GM18498 (cell line): ENCODE measurements at regions not wholly inside any gene's neighbourhood (a gene's known extent, or its start where the extent isn't known, plus 50 kb on each side); places are given as distances from the start of the nearest gene placed in this dataset.
"Not testable (repeated sequence)": the region's sequence is repeated elsewhere in the genome, so short reads cannot be mapped to it uniquely, and the experiment has no call there.

Experiments
- ATAC-seq: cut with Tn5 transposase; IDR thresholded peaks from one replicate; pipeline ENCODE4 v1.9.1; 2021; ENCODE audit warnings: mild to moderate bottlenecking, moderate library complexity; ENCODE audit not compliant: unreplicated experiment

DNA sequence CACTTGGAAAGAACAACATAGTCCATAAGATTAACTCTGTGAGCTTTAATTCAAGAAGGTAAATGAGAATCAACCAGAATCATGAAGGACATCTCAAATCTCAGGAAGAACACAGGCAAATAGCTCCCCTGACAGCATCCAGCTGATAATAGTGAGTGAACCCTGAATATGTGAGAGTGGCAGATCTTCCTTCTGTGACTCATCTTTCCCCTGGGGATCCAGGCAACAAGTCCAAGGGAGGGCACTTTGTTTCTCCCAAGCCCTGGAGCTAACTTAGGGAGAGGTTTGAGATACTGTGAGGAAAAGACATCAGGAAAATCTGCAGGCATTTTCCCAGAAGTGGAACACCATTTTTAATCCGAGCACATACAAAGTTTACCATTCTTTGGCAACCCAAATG is 763.9 kb upstream of the MGAT4C start:
- ATAC-seq, result no peak

DNA sequence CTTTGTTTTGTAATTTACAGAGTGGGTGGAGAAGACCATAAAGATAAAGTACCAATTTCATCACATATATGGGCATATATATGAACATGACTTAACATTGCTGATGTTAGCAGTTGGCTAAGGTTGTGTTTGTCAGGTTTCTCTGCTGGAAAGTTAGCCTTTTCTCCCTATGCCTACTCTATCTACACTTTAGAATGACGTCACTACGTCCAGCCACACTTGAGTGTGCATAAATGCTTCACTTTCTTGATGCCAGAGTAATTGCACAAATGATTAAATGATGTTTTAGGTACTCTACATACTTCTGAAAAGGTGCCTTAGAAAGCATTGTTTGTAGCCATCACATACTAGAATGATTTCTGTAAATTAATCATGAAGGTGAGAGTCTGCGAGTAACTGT is 759.2 kb upstream of the MGAT4C start:
- no peak for ATAC-seq

DNA sequence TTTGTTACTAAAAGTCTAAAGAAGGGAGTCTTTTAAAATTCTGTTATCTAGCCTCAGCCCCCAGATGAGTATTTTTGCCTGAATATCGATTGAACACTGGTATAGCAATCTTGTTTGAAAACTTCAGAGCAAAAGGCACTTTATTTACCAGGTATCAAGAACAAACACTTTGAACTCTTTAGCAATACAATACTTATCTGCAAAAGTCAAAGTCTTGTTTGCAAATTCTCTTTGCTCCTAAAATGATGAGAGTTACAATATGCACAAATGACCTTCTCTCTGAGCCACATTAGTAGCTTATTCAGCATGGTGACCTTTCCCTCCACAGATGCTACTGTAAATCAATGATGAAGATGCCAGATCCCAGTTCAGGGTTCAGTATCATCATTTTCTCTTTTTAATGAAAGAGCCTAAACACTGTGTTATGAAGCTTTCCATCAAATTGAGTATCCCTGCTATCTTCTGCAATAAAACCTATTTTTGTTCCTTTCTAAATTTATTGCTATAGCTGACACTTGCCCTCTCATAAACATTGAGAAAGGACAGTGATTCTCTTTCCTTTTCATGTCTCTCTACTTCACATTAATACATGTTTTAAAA is 752.7 kb upstream of the MGAT4C start:
- ATAC-seq, result no peak

DNA sequence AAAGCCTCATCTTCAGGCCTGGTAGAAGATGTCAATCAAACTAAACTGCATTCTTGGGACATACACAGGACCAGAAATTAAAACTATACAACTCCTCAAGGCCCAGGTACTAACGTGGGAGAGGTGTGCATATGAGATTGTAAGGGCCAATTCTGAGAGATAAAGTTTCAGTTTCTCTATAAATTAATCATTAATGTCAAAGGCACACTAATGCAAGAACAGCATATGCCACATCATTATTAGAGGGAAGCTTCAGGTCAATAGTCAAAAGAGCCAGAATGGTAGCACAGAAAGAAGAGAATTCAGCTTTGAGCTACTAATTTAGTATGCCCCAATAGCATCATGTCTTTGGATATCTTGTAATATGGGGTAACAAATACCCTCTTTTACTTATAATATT is 744.9 kb upstream of the MGAT4C start:
- no peak for ATAC-seq

- ATAC-seq, result no peak
These were observed 729.1 kb upstream of the MGAT4C start for GRCh38 chr12:86985298-86985697.

DNA sequence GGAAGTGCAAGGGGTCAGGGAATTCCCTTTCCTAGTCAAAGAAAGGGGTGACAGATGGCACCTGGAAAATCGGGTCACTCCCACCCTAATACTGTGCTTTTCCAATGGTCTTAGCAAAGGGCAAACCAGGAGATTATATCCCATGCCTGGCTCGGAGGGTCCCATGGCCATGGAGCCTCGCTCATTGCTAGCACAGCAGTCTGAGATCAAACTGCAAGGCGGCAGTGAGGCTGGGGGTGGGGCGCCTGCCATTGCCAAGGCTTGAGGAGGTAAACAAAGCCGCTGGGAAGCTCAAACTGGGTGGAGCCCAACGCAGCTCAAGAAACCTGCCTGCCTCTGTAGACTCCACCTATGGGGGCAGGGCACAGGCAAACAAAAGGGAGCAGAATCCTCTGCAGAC is 714.4 kb upstream of the MGAT4C start:
- ATAC-seq, result not testable (repeated sequence)

DNA sequence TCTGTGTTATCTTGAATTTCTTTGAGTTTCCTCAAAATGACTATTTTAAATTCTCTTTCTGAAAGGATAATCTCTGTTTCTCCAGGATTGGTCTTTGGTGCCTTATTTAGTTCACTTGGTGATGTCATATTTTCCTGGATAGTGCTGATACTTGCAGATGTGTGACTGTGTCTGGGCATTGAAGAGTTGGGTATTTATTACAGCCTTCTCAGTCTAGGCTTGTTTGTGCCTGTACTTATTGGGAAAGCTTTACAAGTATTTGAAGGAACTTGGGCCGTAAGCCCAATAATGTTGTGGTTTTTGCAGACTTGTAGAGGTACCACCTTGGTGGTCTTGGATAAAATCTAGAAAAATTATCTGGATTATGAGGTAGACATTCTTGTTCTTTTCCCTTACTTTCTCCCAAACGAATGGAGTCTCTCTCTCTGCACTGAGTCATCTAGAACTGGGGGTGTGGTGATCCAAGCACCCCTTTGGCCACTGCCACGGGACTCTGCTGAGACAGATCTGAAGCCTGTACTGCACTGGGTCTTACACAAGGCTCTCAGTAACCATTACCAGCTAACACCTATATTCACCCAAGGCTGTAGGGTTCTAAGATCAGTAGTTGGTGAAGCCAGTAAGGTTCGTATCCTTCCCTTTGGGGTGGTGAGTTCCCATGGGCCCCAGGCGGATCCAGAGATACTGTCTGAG is 703.7 kb upstream of the MGAT4C start:
- no peak for ATAC-seq

DNA sequence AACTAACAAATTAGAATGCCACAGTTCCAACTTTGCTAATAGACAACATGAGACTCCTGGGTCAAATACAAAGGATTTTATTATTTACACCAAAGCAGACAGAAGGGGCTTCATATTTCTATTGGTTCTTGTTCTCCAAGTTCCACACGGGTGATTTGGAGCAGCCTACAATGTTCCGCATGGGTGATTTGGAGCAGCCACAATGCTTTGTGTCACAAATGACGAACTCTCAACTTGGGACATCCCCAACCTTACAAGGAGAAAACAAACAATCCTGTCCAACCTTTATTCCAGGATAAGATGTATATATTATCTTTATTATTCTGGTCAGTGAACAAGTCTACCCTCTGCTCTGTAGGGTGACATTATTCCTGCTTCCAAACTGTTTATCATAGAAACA is 694.3 kb upstream of the MGAT4C start:
- ATAC-seq, result no peak

DNA sequence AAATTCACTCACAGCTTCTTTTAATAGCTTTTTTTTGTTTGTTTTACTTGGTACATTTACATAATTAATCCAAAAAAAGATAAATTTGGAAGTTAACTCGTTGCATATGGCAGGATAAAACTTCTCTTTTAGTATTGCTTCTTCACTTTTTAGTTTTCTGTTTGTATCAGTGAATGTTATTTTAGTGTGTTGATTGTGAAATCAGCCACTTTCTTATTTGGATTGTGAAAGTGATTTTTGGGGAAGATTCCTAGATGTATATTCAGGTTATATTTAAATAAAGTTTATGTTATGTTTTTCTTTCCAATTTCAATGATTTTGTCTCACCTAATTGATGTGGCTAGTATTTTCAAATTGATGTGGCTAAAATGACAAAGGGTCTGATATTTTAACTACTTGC is 693.9 kb upstream of the MGAT4C start:
- ATAC-seq, result no peak

DNA sequence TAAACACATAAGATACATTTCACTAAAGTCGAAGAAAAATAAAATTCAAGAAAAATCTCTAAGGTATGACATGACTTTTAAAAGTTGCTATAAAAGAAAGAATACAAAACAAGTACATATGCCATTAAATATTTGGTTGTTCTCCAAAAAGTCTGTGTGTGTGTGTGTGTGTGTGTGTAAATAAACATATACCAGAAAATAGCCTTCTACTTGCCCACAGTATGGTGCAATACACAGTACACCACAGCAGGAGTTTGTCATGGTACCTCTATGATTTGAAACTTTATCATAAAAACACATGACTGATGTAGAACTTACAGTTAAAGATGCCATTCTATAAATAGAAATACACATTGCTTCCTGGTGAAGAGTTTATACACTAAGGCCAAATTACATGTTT is 692.7 kb upstream of the MGAT4C start:
- no peak for ATAC-seq

GRCh38 chr12:86945685-86946196 is 689.5 kb upstream of the MGAT4C start:
- no peak for ATAC-seq

- not testable (repeated sequence) for ATAC-seq
These were observed 688.1 kb upstream of the MGAT4C start for GRCh38 chr12:86944197-86944819.

GRCh38 chr12:86931714-86932113 is 675.5 kb upstream of the MGAT4C start:
- no peak for ATAC-seq

DNA sequence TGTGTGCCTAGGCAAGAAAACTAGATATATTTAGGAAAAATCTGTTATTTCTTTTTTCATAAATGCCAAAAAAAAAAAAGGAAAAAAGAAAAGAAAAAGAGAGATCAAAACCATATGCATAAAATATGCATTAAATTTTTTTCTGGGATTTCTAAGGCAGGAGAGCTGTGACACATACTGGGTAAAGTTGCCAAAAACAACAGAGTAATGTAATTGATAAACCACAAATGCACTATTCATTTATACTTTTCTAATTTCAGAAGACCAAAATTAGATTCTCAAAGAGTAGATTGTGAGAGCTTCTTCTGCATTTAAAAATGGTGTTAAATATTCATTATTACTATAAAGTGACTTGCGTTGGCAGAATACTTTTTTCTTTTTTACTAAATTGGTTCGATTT is 673.8 kb upstream of the MGAT4C start:
- ATAC-seq, result no peak

DNA sequence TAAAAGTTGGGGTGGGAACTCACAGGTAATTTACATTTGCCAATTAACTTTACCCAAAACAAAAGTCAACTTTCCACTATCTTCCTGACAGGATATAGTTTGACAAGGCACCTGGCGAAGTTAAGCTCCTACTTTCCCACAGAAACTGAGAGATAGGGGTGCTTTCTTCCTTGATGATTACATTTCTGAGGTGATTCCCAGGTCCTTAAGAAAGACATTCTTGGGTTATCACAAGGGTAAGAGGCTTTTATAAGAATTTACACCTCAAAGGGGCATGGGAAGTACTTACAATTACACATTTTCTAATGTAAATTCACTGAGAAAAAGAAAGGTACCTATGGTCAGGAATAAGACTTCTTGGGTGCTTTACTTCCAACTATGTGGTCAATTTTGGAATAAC is 660.9 kb upstream of the MGAT4C start:
- ATAC-seq, result no peak

GRCh38 chr12:86914721-86915120 is 658.5 kb upstream of the MGAT4C start:
- no peak for ATAC-seq

DNA sequence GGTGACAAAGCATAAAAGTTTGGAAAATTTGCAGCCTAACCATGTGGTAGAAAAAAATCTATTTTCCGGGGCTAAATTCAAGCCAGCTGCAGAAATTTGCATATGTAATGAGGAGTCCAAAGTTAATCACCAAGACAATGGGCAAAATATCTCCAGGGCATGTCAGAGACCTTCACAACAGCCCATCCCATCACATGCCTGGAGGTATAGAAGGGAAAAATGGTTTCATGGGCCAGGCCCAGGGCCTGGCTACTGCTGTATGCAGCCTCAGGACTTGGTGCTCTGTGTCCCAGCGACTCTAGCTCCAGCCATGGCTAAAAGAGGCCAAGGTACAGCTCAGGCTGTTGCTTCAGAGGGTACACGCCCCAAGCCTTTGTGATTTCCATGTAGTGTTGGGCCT is 655.8 kb upstream of the MGAT4C start:
- ATAC-seq, result no peak

- no peak for ATAC-seq
These were observed 647.0 kb upstream of the MGAT4C start for GRCh38 chr12:86903159-86903558.

GRCh38 chr12:86860776-86861175 is 604.6 kb upstream of the MGAT4C start:
- no peak for ATAC-seq

DNA sequence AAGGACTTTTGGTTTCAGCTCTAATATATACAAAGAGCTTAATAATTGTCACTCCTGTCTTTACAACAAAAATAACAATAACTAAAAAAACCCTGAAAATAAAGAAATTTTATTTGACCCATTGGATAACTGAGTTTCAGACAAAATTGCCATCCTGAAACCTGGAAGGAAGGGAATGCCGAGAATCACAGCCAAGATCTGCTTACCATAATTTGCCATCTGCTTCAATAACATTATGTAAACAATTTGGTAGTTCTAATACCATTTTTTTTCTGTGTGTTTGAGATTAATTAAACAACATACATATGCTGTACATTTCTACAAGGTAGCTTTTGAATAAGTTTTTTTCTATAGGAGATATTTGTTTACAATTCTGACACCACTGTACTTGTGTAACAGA is 596.3 kb upstream of the MGAT4C start:
- ATAC-seq, result no peak

DNA sequence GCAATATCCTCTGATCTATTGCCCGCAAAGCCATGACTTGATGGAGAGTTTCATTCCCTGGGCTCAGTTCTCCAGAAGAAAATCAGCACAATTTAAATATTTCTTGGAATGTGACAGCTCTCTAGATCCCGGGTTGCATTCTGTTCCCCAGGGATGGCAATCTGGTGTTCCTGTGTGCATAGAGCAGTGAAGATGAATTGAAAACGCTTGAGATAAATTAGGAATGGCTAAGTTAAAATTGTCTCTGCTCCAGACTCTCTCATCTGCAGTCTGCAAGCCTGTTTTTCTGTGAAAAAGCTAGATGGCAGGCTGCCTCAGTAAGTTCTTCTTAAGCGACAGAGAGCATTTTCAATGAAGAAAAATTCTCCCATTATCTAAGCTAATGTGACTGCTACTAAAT is 582.5 kb upstream of the MGAT4C start:
- ATAC-seq, result no peak

- ATAC-seq, result no peak
These were observed 582.1 kb upstream of the MGAT4C start for GRCh38 chr12:86838260-86838659.
